OCI-LY3 (cell line): ENCODE measurements at regions not wholly inside any gene's neighbourhood (a gene's known extent, or its start where the extent isn't known, plus 50 kb on each side); places are given as distances from the start of the nearest gene placed in this dataset.
"Not testable (repeated sequence)": the region's sequence is repeated elsewhere in the genome, so short reads cannot be mapped to it uniquely, and the experiment has no call there.

Experiments used
- H2AFZ ChIP-seq: fragments of 200-600, 300-600 bp; shearing (Covaris generic); 2 replicates; pipeline ENCODE4 v1.6.0; 2014; ENCODE audit warnings: antibody characterized with exemption, low read depth, low read length
- H3K27ac ChIP-seq: fragments of 200-600, 300-600 bp; sonication (generic); 2 replicates; pipeline ENCODE4 v1.5.1; 2014; ENCODE audit warnings: mild to moderate bottlenecking, low read length, moderate library complexity, mixed read lengths
- H3K27me3 ChIP-seq: fragments of 200-600, 300-600 bp; sonication (generic); 2 replicates; pipeline ENCODE4 v1.6.1; 2014; ENCODE audit warnings: low read depth, low read length, mixed read lengths
- H3K36me3 ChIP-seq: fragments of 200-600, 300-600 bp; sonication (generic); replicated peaks from 2 replicates; pipeline ENCODE3; 2014; ENCODE audit warnings: low read depth, low read length, mixed read lengths
- H3K4me1 ChIP-seq: fragments of 300-600, 200-600 bp; sonication (generic); 2 replicates; pipeline ENCODE4 v1.6.1; 2014; ENCODE audit warnings: low read length, mixed read lengths
- H3K4me2 ChIP-seq: fragments of 200-600, 300-600 bp; sonication (generic); 2 replicates; pipeline ENCODE4 v1.6.1; 2014; ENCODE audit warnings: low read length, mixed read lengths
- H3K4me3 ChIP-seq: fragments of 300-600, 200-600 bp; sonication (generic); 2 replicates; pipeline ENCODE4 v1.5.1; 2014; ENCODE audit warnings: antibody characterized with exemption, mild to moderate bottlenecking, low read length, moderate library complexity
- H3K79me2 ChIP-seq: fragments of 300-600, 200-600 bp; shearing (Covaris generic); 2 replicates; pipeline ENCODE4 v1.6.1; 2014; ENCODE audit warnings: mild to moderate bottlenecking, low read length, mixed read lengths
- H3K9ac ChIP-seq: fragments of 300-600, 200-600 bp; shearing (Covaris generic); 2 replicates; pipeline ENCODE4 v1.6.0; 2014; ENCODE audit warnings: mild to moderate bottlenecking, low read length, moderate library complexity
- H3K9me3 ChIP-seq: fragments of 200-600, 300-600 bp; shearing (Covaris generic); 2 replicates; pipeline ENCODE4 v1.6.1; 2014; ENCODE audit warnings: low read length, mixed read lengths; ENCODE audit not compliant: insufficient read depth
- H4K20me1 ChIP-seq: fragments of 200-600, 300-600 bp; sonication (generic); 2 replicates; pipeline ENCODE4 v1.6.1; 2016; ENCODE audit warnings: low read length, mixed read lengths; ENCODE audit not compliant: insufficient read depth
- CTCF ChIP-seq: fragments of 200-600, 300-600 bp; sonication (generic); IDR thresholded peaks from 2 replicates; pipeline ENCODE4 v1.5.1; 2014; ENCODE audit warnings: antibody characterized with exemption, low read length, low read depth
- EZH2phosphoT487 ChIP-seq: fragments of 200-600 bp; shearing (Covaris generic); IDR thresholded peaks from 2 replicates; pipeline ENCODE4 v1.6.1; 2018; ENCODE audit warnings: antibody characterized with exemption, mixed run types, low read depth

- Histone ChIP-seq H4K20me1 (no peaks in the 10 kb centered on the region), H3K4me1 (no peaks in the 10 kb centered on the region), H3K9me3 (no peaks in the 10 kb centered on the region), H2AFZ (no peak overlapping the region), H3K27ac (no peak overlapping the region), H3K36me3 (no peaks in the 10 kb centered on the region), H3K4me2 (no peak overlapping the region), H3K4me3 (no peak overlapping the region), H3K27me3 (peaks cover 4% of the 10 kb centered on the region; the same call in 1 of the 2 replicates), H3K79me2 (no peaks in the 10 kb centered on the region), H3K9ac (no peak overlapping the region)
- no peak for TF ChIP-seq CTCF
- TF ChIP-seq EZH2phosphoT487, result no peak
Observed at GRCh38 chr6:167416676-167417430, 92.0 kb downstream of the TTLL2 start.

- Histone ChIP-seq H3K27ac (no peak overlapping the region), H3K4me1 (no peaks in the 10 kb centered on the region), H4K20me1 (no peaks in the 10 kb centered on the region), H3K4me2 (no peak overlapping the region), H3K9ac (no peak overlapping the region), H3K36me3 (no peaks in the 10 kb centered on the region), H2AFZ (no peak overlapping the region), H3K4me3 (no peak overlapping the region), H3K79me2 (no peaks in the 10 kb centered on the region), H3K27me3 (peaks cover 4% of the 10 kb centered on the region; the same call in 1 of the 2 replicates), H3K9me3 (no peaks in the 10 kb centered on the region)
- TF ChIP-seq EZH2phosphoT487 (no peak), CTCF (no peak)
Observed at GRCh38 chr6:167420177-167420576, 95.3 kb downstream of the TTLL2 start.

- no peak for TF ChIP-seq EZH2phosphoT487
- no peak for TF ChIP-seq CTCF
- no peaks in the 10 kb centered on the region for H3K79me2 ChIP-seq
- H3K4me3 ChIP-seq, result no peak overlapping the region
- no peak overlapping the region for H3K27ac ChIP-seq
- no peak overlapping the region for H3K4me2 ChIP-seq
- H3K9me3 ChIP-seq, result no peaks in the 10 kb centered on the region
- H3K36me3 ChIP-seq, result no peaks in the 10 kb centered on the region
- H3K9ac ChIP-seq, result no peak overlapping the region
- no peak overlapping the region for H2AFZ ChIP-seq
- H3K27me3 ChIP-seq, result peaks cover 4% of the 10 kb centered on the region; the same call in 1 of the 2 replicates
- no peaks in the 10 kb centered on the region for H3K4me1 ChIP-seq
- H4K20me1 ChIP-seq, result no peaks in the 10 kb centered on the region
Observed at GRCh38 chr6:167420858-167421766, 96.2 kb downstream of the TTLL2 start.

GRCh38 chr6:167421944-167422343 is 97.1 kb downstream of the TTLL2 start:
- not testable (repeated sequence) for H3K9me3 ChIP-seq, H3K27me3 ChIP-seq, H3K27ac ChIP-seq, H3K4me1 ChIP-seq, H2AFZ ChIP-seq, H3K9ac ChIP-seq, H3K4me3 ChIP-seq, H3K4me2 ChIP-seq, H3K36me3 ChIP-seq, H4K20me1 ChIP-seq, H3K79me2 ChIP-seq
